SW 1271 (cell line): ENCODE measurements at regions not wholly inside any gene's neighbourhood (a gene's known extent, or its start where the extent isn't known, plus 50 kb on each side); places are given as distances from the start of the nearest gene placed in this dataset.
"Not testable (repeated sequence)": the region's sequence is repeated elsewhere in the genome, so short reads cannot be mapped to it uniquely, and the experiment has no call there.

Experiments
- DNase-seq, 2 experiments: peaks; one replicate each; lab custom pipeline; 2025; lab: John Stamatoyannopoulos, UW

DNA sequence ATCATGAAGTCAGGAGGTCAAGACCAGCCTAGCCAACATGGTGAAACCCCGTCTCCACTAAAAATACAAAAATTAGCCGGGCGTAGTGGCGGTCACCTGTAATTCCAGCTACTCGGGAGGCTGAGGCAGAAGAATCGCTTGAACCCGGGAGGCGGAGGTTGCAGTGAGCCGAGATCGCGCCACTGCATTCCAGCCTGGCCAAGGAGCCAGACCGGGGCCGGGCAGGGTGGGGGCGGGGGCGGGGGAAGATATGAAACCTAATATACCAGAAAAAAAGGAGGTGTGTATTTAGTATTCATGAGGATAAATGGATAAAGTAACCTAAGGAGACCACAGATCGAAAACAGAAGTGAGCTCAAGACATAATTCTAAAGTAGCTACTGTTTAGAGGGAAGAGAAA lies 186.5 kb upstream of the KCND2 start:
- DNase-seq, result not testable (repeated sequence)

DNA sequence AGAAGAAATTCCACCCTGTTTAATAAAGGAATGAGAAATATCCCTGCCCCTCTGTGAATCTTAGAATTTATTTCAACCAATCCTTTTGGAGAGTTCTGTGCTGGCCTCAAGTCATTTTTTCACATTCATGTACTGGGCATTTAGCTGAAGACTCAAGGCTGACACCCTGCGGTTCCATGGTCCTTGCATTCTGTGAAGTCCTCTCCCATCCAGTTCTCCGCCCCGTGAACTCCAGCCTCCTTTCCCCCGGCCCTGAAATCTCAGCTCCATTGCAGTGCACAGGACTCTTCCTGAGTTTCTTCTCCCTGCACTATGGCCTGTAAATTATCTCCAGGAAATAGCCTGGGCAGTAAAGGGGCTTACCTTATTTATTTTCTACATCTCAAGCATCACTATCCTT lies 183.0 kb upstream of the KCND2 start:
- no peak for DNase-seq

DNA sequence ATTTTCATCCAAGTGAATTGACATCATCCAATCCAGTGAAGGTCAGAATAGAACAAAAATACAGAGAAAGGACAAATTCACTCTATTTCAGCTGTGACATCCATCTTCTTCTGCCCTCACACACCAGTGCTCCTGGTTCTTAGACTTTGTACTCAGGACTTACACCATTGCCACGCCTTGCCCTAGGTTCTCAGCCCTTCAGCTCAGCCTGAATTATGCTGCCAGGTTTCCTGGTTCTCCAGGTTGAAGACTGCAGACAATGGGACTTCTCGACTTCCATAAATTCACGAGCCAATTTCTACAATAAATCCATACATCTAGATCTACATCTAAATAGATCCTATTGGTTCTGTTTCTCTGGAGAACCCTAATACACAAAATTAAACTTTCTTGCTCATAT lies 181.2 kb upstream of the KCND2 start:
- DNase-seq, result no peak

DNA sequence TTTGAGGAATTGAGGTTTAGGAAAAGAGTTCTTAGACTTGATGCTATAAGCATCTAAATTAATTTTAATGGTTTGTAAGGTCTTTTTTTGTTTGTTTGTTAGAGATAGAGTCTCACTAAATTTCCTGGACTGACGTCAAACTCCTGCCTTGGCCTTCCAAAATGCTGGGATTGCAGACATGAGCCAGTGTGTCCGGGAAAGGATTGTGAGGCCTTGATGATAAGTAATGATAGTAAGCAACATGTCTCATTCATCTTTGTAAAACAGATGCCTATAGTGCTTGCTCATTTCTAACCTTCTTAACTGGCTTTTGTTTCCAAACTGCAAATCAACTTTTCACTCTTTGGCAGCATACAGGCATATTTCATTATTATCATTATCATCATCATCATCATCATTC lies 176.0 kb upstream of the KCND2 start:
- no peak for DNase-seq

DNA sequence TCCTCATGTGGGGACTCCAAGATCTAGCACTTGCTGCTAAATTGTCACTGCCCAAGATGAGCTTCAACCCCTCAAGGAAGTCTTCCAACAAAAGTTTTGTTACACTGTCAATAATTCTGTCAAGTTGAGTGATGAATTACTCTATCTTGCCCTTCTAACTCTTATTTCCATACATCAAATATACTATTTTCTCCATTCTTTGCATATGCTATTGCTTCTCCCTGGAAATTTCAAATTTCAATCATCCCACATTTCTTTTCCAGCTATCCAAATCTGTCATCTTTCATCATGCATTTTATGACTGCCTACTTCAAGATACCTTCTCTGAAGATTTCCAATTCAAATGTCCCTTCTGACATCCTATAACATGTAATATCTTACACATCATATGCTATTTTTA lies 175.2 kb upstream of the KCND2 start:
- no peak for DNase-seq

DNA sequence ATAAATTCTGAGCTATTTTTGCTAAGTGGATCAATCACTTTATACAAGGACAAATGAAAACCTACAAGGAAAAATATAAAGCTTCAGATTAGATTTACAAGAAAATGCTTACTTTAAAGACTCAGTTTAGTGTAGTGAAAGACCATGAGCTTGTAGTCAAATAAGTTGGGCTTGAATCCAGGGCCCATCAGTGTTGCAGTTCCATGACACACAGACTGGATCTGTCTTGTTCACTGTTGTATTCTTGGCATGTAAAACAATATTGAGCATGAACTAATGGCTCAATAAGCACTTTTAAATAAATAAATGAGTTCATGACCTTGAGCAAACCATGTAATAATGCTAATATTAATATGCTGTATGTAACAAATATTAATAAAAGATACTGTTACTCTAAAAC lies 164.6 kb upstream of the KCND2 start:
- no peak for DNase-seq

DNA sequence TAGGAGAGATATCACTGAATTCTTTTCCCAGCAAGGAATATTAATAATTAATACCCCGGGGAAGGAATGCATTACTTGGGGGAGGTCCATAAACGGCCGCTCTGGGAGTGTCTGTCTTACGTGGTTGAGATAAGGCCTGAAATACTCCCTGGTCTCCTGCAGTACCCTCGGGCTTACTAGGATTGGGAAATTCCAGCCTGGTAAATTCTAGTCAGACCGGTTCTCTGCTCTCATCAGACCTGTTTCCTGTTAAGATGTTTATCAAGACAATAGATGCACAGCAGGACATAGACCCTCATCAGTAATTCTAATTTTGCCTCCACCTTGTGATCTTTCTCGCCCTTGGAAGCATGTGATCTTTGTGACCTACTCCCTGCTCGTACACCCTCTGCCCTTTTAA lies 162.8 kb upstream of the KCND2 start:
- no peak for DNase-seq

DNA sequence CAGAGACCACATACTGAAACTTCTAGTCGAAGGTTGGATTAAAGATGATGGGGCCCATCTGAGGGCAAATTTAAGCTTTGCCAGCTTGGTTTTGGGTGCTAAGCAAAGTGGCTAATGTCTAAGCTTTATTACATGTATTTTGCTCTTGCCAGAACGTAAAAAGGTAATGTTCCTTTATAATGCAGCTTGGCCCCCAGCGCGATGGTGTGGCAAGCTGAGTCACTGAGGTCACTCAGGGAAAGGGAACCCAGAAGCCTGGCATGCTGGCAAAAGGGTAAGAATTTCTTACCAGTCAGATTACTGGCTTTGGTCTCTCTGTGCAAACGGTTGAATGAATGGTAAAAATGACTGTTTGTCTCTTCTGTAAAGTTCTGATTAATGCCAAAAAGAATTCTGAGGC lies 158.3 kb upstream of the KCND2 start:
- no peak for DNase-seq

DNA sequence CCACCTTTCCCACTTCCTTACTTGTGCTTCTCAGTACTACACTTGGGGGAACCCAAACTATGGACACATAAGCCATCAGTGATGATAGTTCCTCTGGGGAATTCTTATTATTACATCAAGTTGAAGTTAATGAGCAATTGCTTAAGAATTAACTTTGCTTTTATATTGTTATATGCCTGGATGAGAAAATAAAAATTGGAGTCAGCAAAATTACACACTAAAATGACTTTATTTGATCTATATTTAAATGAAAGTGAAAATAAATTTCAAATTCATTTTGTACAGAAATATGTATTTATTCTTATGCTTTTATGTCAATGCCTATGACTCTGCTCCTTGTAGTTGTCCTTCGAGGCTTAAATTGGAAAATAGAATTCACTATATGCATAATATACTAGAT lies 149.4 kb upstream of the KCND2 start:
- no peak for DNase-seq

DNA sequence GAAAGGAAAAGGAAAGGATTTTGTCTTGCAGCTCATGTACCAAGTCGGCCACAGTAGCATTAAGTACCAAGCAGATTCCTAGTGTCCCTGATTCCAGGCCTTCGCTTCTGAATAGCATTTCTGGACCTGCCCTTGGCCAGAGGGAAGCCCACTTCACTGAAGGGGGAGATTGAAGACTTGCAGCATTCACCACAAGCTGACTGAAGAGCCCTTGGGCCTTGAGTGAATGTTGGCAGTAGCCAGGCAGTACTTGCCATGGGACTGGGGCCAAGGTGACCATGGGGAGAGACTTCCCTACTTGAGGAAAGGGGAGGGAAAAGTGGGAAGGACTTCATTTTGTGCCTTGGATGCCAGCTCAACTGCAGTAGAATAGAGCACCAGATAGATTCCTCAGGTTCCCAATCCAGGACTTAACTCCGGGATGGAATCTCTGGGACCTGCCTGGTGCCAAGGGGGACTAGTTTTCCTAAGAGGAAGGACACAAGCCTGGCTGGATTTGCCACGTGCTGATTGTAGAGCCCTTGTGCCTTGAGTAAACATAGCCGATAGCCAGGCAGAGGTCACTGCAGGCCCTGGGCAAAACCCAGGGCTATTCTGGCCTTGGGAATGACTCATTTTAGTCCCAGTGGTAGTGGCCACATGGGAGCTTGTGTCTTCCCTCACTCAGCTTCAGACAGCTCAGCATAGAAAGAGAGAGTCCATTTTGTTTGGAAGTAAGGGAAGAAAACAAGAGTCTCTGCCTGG lies 141.7 kb upstream of the KCND2 start:
- no peak for DNase-seq

DNA sequence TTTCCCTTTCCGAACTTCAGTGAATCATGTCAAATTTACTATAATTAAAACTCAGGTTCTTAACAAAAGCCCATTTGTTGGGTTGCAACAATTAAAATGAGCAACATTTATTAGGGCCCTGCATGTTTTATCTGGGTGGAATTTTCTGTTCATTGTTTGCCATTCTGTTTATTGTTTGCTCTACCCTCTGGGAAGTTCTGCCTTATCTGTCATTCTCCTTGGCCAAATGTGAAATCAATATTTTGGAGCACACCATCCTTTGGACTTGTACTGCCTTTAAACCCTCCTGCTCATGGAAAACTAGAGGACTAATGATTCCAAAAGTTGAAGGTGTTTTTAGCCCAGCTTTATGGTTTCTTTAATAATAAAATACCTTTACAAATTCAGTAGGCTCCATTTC lies 134.5 kb upstream of the KCND2 start:
- DNase-seq, result no peak

DNA sequence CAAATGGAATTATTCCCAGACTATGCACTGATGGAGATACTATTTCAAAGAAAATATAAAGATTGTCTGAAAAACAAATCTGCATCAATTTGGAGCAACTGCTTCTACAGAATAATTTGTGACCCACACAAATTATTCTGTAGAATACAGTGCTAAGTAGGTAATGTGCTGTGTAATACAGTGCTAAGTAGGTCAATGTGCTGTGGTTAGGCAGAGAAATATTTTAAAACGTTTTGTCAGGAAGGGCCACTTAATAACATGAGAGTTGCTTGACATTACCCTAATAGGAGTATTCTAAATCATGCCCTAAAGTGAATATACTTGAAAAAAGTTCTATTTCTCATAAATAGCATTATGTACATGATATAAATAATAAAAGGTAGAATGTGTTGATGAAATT lies 116.5 kb upstream of the KCND2 start:
- no peak for DNase-seq

DNA sequence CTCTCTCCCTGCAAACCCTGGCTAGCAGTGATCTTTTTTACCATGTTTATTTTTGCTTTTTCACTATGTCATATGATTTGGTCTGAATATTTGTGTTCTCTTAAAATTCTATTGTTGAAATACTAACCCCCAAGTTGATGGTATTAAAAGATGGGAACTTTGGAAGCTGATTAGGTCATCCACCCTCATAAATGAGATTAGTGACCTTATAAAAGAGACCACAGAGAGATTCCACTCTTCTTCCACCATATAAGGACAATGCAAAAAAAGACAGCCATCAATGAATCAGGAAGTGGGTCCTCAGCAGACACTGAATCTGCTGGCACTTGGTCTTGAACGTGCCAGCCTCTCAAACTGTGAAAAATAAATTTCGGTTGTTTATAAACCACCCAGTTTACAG lies 112.8 kb upstream of the KCND2 start:
- DNase-seq, result no peak

DNA sequence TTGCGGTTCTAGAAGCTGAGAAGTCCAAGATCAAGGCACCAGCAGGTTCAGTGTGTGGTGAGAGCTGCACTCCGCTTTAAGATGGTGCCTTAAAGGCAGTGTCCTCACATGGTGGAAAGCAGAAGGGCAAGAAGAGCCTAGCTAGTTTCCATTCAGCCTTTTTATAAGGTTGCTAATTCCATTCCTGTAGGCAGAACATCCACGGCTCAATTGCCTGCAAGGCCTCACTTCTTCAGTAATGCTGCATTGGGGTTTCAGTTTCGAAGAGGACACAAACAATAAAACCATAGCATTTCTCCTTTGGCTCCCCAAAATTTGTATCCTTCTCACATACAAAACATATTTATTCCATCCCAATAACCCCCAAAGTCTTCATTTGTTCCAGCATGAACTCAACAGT lies 109.5 kb upstream of the KCND2 start:
- DNase-seq, result no peak

DNA sequence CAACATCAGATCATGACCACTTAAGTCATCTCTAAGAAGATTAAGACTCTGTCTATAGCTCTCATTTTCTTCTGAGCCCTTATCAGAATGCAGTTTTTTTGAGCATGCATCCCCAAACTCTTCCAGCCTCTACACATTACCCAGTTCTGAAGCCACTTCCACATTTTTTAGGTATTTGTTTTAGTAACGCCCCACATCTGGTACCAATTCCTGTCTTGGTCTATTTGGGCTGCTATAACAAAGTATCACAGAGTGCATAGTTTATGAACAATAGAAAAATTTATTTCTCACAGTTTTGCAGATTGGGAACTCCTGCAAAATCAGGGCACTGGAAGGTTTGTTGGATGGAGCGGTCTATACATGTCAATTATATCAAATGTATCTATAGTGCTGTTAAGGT lies 107.7 kb upstream of the KCND2 start:
- DNase-seq, result no peak

DNA sequence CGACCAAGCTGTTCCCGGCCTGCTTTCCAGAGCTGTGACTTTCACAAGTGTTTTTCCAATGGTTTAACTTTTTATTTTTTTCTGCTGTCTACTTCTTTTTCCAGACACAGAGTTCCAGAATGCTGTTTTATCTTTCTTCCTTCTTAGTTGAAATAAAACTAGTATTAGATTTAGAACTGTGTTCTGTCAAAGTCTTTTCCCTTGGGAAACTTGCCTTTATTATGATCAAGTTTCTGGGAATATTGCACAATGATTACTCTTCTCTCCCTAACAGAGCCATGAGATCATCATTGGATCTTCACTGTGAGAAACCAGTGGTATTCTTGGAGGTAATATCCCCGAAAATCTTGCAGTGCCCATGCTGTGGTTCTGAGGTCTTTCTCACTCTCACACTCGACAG lies 104.9 kb upstream of the KCND2 start:
- DNase-seq, result no peak

DNA sequence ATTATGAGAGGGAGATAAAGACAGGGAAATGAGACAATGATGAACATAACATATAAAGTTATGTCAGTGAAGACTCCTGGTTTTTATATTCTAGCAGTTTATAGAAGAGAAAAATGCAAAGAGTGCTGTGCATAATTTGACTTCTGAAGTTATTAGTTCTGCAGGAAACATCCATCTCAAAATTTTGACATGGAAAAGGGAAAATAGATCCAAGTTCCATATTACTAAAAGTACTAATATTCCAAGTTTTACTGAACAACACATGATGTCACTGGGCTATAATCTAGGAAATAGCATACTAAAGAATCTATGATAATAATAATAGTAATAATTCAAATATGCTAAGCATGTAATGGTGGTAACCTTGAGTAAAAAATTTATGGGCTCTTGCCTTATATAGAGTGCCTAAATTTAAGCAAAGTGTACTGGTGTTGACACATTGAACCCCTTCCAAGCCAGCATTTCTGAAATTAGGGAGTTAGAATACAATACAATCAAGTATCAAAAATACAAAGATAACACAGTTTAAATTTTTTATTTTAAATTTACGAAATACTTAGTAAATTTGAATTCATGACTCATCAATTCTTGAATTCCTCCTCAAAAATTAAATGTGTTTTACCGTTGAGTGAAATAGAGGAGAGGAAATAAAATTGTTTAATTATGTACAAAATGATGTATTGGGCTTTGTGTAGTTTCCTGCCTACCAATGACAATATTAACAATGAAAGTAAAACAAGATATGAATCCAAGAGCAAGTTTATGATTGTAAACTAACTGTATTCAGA lies 102.8 kb upstream of the KCND2 start:
- DNase-seq, result no peak

DNA sequence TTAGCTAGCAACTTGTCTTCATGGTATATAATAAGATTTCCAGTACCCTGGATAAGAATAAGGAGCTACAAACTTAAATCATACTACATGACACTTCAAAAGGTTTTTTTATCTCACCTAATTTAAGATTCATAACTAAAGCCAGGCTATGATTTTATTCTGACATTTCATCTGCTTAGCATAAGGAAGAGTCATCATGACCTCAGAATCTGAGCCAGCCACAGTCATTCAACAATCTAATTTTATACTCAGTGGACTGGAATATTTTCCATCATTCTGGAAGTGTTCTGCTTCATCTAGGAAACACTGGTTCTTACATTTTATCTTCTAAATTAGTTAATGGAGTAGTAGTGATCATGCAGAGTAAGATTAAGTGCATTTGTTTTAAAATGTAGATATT lies 102.1 kb upstream of the KCND2 start:
- DNase-seq, result no peak

DNA sequence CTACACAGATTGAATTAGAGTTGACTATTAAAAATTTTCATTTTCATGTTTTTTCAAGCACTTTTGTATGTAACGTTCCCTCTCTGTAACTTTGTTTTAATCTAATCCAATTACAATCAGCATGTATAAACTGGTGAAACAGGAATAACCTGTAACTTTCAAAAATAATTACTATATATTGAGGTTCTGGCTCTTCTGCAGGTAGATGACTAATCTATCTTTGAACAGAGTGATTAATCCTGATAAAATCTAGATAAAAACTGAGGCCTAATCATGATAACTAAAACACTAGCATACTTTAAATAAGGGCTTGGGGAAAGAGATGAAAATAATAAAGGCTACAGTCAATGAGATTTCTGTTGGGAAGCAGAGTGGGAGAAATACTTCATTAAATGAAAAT lies 101.6 kb upstream of the KCND2 start:
- DNase-seq, result no peak

DNA sequence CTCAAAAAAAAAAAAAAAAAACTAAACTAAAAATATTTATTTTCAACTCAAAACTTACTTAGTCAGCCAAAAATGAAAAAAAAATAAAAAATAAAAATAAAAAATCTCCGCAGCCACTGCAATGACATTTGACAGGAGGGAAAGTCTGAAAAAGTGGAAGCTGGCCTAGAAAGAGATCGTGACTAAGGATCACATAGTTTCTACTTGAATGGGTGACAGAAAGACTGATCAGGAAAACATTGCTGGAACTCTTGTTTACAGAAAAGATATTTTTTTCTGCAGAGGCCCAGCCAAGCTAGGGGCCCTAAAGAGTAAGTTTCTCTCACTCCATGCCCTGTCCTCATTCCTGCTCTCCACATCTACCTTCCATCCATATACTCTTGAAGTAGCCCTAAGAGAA lies 92.8 kb upstream of the KCND2 start:
- DNase-seq, result no peak

DNA sequence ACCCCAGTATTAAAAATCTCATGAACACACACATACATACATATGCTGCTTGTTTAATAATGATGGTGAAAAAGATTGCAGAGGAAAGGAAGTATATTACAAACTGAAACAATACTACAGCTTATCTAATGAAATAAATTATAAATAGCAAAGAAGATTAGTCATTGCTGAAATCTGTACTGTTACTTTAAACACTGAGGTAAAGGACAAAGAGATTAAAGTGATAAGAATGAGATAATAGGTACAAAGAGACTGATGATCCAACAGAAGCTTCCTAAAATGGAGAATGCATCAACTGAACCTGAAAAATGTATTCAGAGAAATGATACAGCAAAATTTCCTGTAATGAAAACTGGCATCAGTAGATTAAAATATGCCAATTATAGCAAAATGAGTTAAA lies 91.5 kb upstream of the KCND2 start:
- no peak for DNase-seq

DNA sequence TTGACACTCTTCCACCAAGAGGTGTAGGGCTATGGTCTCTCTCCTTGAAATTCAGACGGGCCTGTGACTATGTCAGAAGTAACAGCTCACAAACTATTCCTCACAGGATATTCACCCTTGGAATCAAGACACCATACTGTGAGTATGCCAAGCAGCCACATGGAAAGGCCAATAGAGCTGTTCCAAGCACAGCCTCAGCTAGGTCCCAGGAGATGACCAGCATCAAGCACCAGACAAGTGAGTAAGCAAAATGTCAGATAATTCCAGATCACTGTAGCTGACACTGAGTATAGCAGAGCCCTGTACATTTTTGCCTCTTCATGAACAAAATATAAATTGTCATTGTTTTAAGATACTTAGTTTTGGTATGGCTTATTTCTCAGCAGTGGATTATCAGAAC lies 88.1 kb upstream of the KCND2 start:
- no peak for DNase-seq

DNA sequence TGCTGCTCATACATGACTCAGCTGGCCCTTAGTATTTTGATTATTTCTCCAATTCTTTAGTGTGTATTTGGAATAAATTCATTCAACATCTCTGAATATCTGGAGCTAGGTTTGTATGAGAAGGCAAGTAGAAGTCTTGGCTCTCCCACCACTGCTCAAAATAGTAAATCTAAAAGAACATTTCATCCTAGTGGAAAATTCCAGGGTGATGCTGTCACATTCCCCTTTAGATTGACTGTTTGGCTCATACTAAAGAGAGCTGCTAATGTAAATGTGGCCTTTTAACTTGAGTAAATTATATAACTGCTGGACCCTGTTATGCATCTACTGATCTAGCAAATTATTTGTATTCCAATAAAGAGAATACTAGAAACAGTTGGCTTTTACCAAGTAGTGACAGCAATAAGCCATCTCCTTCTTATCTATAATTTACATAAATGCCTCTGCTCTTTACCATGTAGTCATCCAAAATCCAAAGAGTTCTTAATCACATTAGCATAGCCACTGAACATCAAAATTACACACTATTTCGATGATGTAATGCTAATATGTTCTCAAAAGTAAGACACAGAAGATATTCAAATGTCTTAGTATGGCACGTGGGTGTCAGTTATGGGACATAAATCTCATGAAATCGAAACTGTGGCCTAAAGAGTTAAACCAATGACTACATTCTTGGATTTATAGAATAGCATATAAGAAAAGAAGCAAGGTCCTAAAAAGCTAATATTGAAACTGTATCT lies 86.9 kb upstream of the KCND2 start:
- DNase-seq, result no peak
